NCI-H2171 treated with DMSO at 0.1 percent for 48 hours (cell line): ENCODE measurements at regions not wholly inside any gene's neighbourhood (a gene's known extent, or its start where the extent isn't known, plus 50 kb on each side); places are given as distances from the start of the nearest gene placed in this dataset.
"Not testable (repeated sequence)": the region's sequence is repeated elsewhere in the genome, so short reads cannot be mapped to it uniquely, and the experiment has no call there.

ENCODE experiments used
- DNase-seq: peaks from one replicate; lab custom pipeline; 2025; lab: John Stamatoyannopoulos, UW

GRCh38 chrX:81857192-81857591 is 655.3 kb downstream of the SH3BGRL start:
- DNase-seq: no peak

- no peak for DNase-seq
Measured at GRCh38 chrX:81866873-81867272, 665.0 kb downstream of the SH3BGRL start.

GRCh38 chrX:81868979-81869378 is 667.1 kb downstream of the SH3BGRL start:
- no peak for DNase-seq

- DNase-seq: no peak
Measured at GRCh38 chrX:81874807-81875206, 672.9 kb downstream of the SH3BGRL start.

- no peak for DNase-seq
Measured at GRCh38 chrX:81875800-81876199, 673.9 kb downstream of the SH3BGRL start.

- no peak for DNase-seq
Measured at GRCh38 chrX:81876437-81876836, 674.5 kb downstream of the SH3BGRL start.

- DNase-seq: no peak
Measured at GRCh38 chrX:81890521-81890920, 688.6 kb downstream of the SH3BGRL start.

- no peak for DNase-seq
Measured at GRCh38 chrX:81900522-81900921, 698.6 kb downstream of the SH3BGRL start.

GRCh38 chrX:81925812-81926211 is 723.9 kb downstream of the SH3BGRL start:
- DNase-seq: no peak

GRCh38 chrX:81945911-81946310 is 744.0 kb downstream of the SH3BGRL start:
- not testable (repeated sequence) for DNase-seq

GRCh38 chrX:81957318-81957717 is 755.4 kb downstream of the SH3BGRL start:
- no peak for DNase-seq

- no peak for DNase-seq
Measured at GRCh38 chrX:81957900-81958545, 756.1 kb downstream of the SH3BGRL start.

- no peak for DNase-seq
Measured at GRCh38 chrX:81959964-81960363, 758.1 kb downstream of the SH3BGRL start.

- not testable (repeated sequence) for DNase-seq
Measured at GRCh38 chrX:81974413-81974812, 772.5 kb downstream of the SH3BGRL start.

- DNase-seq: no peak
Measured at GRCh38 chrX:81979806-81980515, 778.1 kb downstream of the SH3BGRL start.

GRCh38 chrX:81987217-81987616 is 785.3 kb downstream of the SH3BGRL start:
- DNase-seq: not testable (repeated sequence)

- DNase-seq: no peak
Measured at GRCh38 chrX:81996166-81996565, 794.3 kb downstream of the SH3BGRL start.

GRCh38 chrX:82029571-82030218 is 827.8 kb downstream of the SH3BGRL start:
- no peak for DNase-seq

- DNase-seq: no peak
Measured at GRCh38 chrX:82031250-82031649, 829.3 kb downstream of the SH3BGRL start.

GRCh38 chrX:82038793-82039192 is 836.9 kb downstream of the SH3BGRL start:
- DNase-seq: no peak

GRCh38 chrX:82041034-82041433 is 839.1 kb downstream of the SH3BGRL start:
- no peak for DNase-seq

- DNase-seq: no peak
Measured at GRCh38 chrX:82058728-82059127, 856.8 kb downstream of the SH3BGRL start.

GRCh38 chrX:82070948-82071347 is 869.0 kb downstream of the SH3BGRL start:
- DNase-seq: no peak
